Thoracic aorta (tissue), 2 donors: ENCODE measurements at regions not wholly inside any gene's neighbourhood (a gene's known extent, or its start where the extent isn't known, plus 50 kb on each side); places are given as distances from the start of the nearest gene placed in this dataset.

Experiments used
- ATAC-seq: fragments of 150-250 bp; one replicate; pipeline ENCODE4 v1.8.0; 2017; ENCODE audit warnings: low read depth; ENCODE audit not compliant: insufficient number of reproducible peaks, low FRiP score
- DNase-seq: peaks from one replicate; pipeline ENCODE4 v3.0.0-alpha.2; 2020; ENCODE audit warnings: low spot score
- H3K27ac ChIP-seq, 2 donors: fragments of 200-600 bp; sonication (generic); 1 replicate in 1 of 2; 2 replicates in 1 of 2; pipeline ENCODE4 v1.5.1; 2016; ENCODE audit warnings: mild to moderate bottlenecking in 2 of 2, moderate library complexity in 2 of 2
- H3K27me3 ChIP-seq: fragments of 200-600 bp; sonication (generic); replicated peaks from 2 replicates; pipeline ENCODE4 v1.6.0; 2016; ENCODE audit warnings: mild to moderate bottlenecking; ENCODE audit not compliant: insufficient read depth
- H3K36me3 ChIP-seq: fragments of 200-600 bp; sonication (generic); one replicate; pipeline ENCODE4 v1.5.1; 2016
- H3K4me1 ChIP-seq, 2 donors: fragments of 200-600 bp; sonication (generic); 1 replicate in 1 of 2; 2 replicates in 1 of 2; pipeline versions ENCODE4 v1.5.1 to v1.6.0; 2016; ENCODE audit warnings: low read depth in 2 of 2, mild to moderate bottlenecking in 1 of 2; ENCODE audit not compliant: control insufficient read depth in 1 of 2
- H3K4me3 ChIP-seq: fragments of 200-600 bp; sonication (generic); 2 replicates; pipeline ENCODE4 v1.5.1; 2016; ENCODE audit warnings: mild to moderate bottlenecking
- H3K9me3 ChIP-seq: fragments of 200-600 bp; sonication (generic); 2 replicates; pipeline ENCODE4 v1.5.1; 2016
- CTCF ChIP-seq: fragments of 200-600 bp; sonication (generic); IDR thresholded peaks from one replicate; pipeline ENCODE4 v1.5.1; 2019; ENCODE audit warnings: antibody characterized with exemption

- Histone ChIP-seq H3K4me3 (no peak overlapping the region), H3K4me1 (no peaks in the 10 kb centered on the region), H3K36me3 (no peaks in the 10 kb centered on the region), H3K27me3 (no peaks in the 10 kb centered on the region), H3K27ac (no peak overlapping the region), H3K9me3 (no peaks in the 10 kb centered on the region)
- TF ChIP-seq CTCF = no peak
- ATAC-seq (no peak), DNase-seq (no peak)
These were observed 109.4 kb upstream of the TLL1 start for GRCh38 chr4:165763640-165764039.

GRCh38 chr4:165765053-165765452 is 108.0 kb upstream of the TLL1 start:
- no peak overlapping the region for H3K4me3 ChIP-seq
- ATAC-seq (no peak), DNase-seq (no peak)
- no peaks in the 10 kb centered on the region for H3K27me3 ChIP-seq
- H3K36me3 ChIP-seq = no peaks in the 10 kb centered on the region
- H3K9me3 ChIP-seq = no peaks in the 10 kb centered on the region
- no peak overlapping the region for H3K27ac ChIP-seq
- H3K4me1 ChIP-seq = no peaks in the 10 kb centered on the region
- no peak for TF ChIP-seq CTCF

DNA sequence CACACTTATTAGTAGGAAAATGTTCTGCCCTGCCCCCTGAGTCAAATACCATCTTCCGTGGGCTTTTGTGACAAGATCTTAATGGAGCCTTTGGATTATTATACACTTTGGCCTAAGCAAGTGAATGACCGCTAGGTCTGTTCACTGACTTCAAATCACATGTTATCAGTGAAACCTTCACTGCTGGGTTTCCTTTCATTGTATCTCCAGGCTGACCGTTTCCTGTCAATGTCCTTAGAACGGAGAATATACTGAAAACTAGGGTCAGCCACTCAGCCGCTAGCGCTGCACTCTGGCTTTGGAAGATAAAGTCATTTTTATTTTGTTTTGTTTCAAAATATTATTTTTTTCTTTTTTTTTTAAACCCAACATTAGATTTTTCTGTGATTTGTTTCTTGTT is 107.0 kb upstream of the TLL1 start:
- no peaks in the 10 kb centered on the region for H3K27me3 ChIP-seq
- no peak for ATAC-seq
- TF ChIP-seq CTCF = no peak

GRCh38 chr4:165766976-165767375 is 106.1 kb upstream of the TLL1 start:
- H3K36me3 ChIP-seq = no peaks in the 10 kb centered on the region
- no peak overlapping the region for H3K27ac ChIP-seq
- ATAC-seq (no peak), DNase-seq (no peak)
- H3K4me3 ChIP-seq = no peak overlapping the region
- H3K4me1 ChIP-seq = no peaks in the 10 kb centered on the region
- H3K27me3 ChIP-seq = no peaks in the 10 kb centered on the region
- no peak for TF ChIP-seq CTCF
- H3K9me3 ChIP-seq = no peaks in the 10 kb centered on the region

More for the DNA sequence above, 107.0 kb upstream of the TLL1 start:
- Histone ChIP-seq H3K4me1 (no peaks in the 10 kb centered on the region), H3K27ac (no peak overlapping the region), H3K9me3 (no peaks in the 10 kb centered on the region), H3K4me3 (no peak overlapping the region), H3K36me3 (no peaks in the 10 kb centered on the region)
- DNase-seq = no peak

GRCh38 chr4:165767671-165768070 is 105.4 kb upstream of the TLL1 start:
- H3K27ac ChIP-seq = no peak overlapping the region
- no peaks in the 10 kb centered on the region for H3K36me3 ChIP-seq
- DNase-seq = no peak
- no peaks in the 10 kb centered on the region for H3K27me3 ChIP-seq
- no peaks in the 10 kb centered on the region for H3K9me3 ChIP-seq
- no peak for ATAC-seq
- no peak overlapping the region for H3K4me3 ChIP-seq
- no peaks in the 10 kb centered on the region for H3K4me1 ChIP-seq
- TF ChIP-seq CTCF = no peak
